Limb (tissue), 2 donors: ENCODE measurements at regions not wholly inside any gene's neighbourhood (a gene's known extent, or its start where the extent isn't known, plus 50 kb on each side); places are given as distances from the start of the nearest gene placed in this dataset.
"Not testable (repeated sequence)": the region's sequence is repeated elsewhere in the genome, so short reads cannot be mapped to it uniquely, and the experiment has no call there.

Source experiments
- DNase-seq, 2 donors: peaks; one replicate each; pipeline ENCODE4 v3.0.0-alpha.2; 2016; ENCODE audit errors: extremely low spot score in 2 of 2

DNA sequence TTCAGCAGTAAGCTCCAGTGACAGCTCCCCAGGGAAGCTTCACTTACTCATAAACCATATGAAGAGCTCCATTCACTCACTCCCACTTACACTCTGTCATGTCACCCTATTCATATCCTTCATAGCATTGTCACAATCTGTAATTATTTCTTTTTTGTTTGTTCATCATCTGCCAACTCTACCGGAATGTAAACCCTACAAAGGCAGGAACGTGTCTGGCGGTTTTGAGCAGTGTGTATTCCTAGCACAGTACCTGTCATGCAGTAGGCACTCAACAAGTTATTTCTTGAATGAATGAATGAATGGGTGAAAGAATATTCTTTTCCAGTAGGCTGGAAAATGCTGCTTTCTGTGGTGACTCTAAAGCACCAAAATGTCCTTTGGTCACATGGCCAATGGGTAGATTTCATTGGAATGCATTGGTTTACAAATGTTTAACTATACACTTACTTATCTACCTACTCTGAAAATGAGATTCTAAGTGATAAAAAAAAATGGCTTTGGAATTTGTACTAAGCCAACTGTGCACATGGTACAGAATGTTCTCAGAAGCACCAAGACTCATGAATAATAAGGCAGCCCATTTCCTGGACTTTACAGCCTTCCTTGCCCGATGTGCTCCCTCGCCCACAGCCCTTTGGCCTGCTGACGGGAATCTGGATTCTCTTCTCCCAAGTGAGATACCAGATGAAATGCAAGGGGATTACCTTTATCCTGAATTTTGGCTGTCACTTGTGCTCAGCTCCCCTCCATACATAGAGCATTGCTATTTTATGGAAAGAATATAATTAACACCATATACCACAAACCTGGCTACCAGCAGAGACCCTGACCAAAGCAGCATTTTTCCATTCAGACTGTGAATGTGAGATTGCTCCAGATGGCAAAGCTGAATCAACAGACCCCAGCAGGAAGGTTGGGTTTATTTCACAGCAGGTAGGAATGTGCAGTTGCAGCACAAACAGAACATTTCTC lies 273.3 kb downstream of the ALDH8A1 start:
- no peak for DNase-seq

DNA sequence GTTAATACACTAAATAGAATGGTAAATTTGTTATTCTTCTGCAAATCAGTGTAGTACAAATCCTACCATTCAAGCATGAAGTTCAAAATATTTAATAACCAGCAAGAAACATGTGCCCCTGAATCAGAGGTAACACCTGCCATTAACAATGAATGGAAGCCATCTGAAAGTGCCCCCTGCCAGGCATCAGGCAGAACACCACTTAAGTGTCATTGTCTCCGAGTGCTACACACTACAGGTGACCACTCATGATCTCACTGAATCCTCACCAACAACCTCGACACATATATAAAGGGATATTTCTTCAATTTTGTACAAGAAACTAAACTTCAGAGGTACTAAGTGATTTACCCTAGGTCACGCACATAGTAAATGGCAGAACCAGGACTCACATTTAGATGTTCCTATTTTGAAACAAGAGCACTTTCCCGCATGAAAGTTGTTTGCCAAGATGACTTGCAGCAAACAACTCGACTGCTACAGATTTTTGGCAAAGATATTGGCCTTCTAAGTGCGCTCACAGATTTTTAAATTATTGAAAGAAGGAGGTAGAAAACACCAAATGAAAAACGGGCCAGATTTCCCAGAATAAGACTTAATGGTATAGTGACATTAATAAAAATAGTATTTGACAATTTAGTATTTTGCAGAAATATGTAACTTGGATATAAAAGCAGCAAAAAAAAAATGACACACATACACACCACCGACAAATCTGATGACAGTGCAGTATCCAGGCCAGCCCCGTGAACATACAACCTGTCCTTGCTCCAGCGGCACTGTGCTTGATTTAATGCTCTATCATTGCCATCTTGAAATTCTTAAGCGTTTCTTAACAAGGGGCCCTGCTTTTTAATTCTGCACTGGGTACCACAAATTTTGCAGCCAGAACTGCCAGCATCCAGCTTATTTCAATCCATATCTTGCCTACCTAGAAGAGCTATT lies 274.5 kb downstream of the ALDH8A1 start:
- DNase-seq = no peak

DNA sequence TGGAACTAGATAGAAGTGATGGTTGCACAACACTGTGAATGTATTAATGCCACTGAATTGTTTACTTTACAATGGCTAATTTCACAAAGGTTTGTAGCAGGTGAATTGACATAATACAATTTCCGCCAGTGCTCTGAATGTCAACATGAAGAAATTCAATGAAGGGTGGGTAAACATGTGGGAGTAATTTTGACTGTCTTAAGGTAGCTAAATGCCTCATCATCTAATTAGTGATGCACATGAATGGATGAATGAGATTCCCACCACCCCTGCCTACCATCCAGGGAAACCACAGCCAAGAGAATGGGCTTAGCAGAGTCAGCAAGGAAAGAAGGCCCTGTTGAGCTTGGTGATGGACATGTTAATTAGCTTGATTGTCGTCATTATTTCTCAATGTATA lies 275.3 kb downstream of the ALDH8A1 start:
- DNase-seq = no peak

DNA sequence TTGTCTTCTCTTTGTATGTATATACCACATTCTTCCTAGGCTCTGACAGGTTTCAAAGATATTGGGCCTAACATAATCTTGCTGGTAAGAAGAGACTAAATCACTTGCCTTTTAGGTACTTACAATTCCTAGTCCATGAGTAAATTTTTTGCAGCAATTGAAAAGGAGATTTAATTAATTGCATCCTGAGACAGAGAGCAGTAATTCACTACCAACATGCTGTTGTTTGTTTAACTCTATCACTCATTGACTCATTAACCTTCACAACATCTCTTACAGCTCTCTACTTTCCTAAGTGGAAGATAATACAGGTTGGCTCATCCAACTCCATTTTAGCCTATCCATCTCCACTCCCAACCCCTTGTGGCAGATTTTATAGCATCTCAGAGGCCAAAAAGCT lies 280.4 kb downstream of the ALDH8A1 start:
- no peak for DNase-seq

DNA sequence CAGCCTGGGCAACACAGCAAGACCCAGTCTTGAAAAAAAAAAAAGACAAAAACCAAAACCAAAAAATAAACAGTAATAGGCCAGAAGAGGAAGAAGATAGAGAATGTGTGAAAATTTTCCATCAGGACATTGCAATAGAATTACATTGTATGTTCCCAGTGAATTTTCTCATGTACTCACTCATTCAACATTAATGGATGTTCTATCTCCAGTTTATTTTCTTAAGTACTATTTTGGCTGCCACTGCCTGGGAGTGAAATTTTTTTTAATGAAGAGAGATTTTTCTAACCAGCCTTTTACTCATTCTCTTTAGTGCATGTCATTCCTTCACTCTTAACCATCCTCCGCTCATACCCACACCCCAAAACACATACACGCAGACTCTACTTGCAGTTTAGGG lies 282.8 kb downstream of the ALDH8A1 start:
- DNase-seq = no peak

DNA sequence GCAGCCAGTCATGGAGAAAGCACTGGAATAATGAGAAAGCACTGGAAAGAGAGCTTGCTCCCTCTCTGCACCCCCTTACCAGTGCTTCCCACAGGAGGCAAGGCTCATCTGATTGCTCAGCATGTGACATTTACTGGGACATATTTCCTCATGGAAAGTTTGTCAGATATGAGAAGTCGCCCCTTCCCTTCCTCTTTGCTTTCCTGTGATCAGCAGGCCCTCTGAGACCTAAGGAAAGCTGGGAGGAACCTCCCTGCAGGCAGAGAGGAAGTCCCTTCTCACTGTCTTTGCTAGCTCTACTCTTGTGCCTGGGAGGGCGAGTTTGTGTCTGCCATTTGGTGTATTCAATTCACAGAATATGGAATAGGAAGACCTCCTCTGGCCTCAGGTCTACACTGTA lies 283.8 kb downstream of the ALDH8A1 start:
- no peak for DNase-seq

DNA sequence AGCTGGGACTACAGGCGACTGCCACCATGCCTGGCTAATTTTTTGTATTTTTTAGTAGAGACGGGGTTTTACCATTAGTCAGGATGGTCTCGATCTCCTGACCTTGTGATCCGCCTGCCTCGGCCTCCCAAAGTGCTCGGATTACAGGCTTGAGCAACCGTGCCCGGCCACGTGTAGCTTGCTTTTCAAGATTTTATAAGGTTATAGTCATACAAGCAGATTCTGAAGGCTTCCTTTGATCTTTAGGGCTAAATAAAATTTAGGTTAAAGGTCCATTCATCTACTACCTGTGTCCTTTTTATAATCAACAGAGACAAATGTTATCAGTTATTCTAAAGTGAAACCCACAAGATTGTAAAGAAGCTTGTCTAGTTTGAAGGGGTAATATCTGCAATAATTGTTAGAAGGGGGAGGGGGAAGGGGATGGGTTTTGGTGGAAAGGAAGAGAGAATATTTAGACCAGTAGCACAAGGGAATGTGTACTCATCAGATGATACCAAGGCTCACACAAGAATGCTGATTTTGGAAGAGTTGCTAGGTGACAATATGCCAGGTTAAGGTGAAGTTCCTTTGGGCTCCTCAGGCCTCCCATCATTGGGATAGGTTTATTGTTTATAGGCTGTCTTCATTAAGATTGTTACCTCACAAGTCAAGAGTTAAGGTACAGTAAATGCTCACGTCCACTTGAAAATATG lies 284.7 kb downstream of the ALDH8A1 start:
- no peak for DNase-seq

DNA sequence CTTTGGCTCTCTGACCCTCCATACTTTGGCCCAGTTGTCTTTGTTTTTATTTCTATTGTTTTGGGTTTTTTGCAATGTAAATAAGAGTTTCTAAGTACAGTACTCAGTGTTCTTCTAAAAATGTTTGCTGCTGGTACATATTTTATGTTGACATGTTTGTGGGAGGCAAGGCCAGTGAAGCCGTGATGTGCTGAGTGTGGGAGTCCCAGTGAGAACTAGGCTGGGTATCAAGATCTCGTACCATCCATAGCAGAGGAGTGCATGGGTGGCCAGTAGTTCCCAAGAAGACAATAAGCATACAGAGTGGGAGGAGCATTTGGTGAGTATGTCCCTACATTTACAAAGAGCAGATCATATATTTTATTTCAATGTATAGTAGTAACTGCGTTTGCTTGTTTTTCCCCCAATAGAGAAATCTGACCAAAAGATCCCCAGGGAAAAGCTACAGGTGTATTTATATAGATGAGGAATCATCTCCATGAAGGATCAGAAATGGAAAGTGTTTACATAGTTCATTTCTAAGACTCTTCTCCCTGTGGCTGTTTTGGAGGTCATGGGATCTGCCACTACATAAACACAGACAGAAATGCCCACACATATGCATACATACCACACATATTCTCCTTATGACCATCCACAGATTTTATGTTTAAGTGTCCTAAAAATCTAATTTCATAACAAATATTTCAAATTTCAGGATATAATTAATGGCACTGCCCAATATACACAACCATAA lies 285.9 kb downstream of the ALDH8A1 start:
- DNase-seq = no peak

DNA sequence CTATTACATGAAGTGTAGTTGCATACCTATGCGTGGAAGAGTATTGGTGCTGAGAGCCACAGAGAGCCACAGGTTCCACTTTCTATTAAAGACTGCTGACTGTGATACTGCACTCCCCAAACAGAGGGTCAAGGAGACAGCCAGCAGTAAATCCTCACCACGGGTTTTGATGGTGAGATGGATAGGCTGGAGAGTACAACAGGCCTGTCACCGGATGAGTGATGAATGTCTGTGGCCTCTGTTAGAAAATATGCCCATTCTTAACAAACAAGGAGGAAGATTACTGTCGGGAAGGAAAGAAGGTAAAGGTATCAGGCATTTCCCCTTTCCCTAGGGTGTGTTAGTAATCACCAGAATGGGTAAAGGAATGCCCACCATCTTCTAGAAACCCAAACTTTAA lies 286.5 kb downstream of the ALDH8A1 start:
- DNase-seq = no peak

DNA sequence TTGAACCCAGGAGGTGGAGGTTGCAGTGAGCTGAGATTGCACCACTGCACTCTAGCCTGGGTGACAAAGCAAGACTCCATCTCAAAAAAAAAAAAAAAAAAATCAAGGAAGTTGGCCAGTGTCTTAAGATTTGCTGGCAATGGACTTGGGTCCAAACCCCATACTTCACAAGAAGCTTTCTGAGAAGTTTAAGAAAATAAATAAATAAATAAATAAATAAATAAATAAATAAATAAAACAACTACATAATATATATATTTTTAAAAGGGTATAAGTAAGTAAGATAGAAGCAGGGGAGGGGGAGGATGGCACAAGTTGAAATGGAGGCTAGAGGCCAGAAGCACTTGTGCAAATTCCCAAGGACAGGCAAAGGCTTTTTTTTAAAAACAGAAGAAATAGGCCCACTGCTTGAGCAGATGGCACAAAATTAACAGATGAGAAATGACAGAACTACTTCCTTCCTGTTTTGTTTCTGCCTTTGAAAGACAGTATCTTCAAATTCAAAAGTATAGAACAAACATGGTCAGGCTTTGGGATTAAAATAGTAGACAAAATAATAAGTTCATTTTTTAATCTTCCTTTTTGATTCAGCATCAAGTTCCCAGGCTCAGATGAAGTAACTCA lies 287.7 kb downstream of the ALDH8A1 start:
- DNase-seq = no peak

DNA sequence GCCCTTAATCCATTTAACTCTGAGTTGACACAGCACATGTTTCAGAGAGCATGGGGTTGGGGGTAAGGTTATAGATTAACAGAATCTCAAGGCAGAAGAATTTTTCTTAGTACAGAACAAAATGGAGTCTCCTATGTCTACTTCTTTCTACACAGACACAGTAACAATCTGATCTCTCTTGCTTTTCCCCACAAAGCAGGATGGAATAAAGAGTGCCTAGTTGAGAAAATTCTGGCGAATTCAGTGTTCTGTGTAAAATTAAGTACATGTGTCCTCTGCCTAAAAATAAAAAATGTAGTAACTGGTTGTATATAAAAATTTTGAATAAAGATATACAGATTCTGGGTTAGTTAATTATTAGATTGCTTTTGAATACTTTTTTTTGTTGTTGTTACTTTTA lies 290.0 kb downstream of the ALDH8A1 start:
- not testable (repeated sequence) for DNase-seq

DNA sequence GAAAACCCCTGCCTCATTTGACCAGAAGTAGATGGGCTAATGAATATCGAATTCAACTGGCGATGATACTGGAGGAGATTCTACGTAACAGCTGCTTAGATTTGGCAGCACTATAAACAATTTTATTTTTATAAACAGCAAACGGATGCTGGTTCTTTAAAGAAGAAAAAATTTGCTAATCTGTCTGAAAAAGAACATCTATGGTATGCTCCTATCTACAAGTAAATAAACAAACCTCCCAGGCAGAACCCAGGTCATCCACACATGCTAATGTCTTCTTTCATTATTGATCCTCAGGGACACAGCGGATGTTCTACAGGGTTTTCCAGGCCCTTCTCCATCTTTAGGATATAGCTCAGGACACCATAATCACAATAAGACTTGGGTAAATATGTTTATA lies 291.3 kb downstream of the ALDH8A1 start:
- no peak for DNase-seq

DNA sequence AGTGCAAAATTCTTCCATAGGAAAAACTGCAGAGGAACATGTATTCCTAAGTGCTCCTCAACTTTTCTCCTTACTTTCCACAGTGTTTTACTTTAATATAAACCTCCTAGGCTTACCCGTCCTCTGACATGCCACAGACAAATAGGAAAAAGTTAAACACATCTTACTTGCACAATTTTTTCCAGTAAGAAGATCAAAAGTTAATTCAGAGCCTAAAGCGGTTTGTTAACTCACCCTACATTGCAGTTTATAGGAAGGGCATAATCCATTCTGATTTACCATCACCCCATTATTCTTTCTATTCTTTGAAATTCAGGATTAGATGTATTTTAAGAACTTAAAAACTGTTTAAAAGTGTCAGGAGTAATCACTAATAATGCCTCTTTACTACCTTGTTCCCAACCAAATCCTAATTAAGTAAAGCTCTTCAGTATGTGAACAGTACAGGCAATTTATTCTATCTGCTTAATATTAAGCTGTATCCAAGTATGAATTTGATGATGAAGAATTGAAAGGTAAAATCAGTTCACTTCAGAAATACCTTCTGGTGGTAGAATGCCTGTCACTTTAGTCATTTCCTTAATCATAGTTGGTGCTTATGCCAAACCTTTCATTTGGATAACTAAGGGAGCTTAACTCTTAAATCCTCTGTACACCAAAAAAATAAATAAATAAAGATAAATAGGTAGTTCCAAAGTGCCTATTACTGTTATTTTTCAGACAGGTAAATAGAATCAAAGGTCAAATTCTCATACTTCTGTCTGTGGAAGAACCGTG lies 292.0 kb downstream of the ALDH8A1 start:
- DNase-seq = no peak

DNA sequence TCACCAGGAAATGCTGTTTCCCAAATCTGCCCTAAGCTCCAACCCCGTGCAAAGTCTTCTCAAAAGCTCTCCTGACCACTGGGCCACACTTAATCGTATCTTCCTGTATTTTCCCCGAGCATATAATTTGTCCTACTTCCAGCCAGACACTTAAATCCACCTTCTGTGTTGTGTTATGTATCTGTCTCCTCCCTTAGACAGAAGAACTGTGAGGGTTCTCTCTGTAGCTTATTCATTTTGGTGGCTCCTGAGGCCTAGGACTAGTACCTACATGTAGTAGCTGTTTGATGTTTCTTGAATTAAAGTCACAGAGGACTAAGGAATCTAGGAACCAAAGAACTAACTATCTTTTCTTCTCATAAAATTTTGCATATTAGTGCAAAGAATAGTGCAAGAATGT lies 292.6 kb downstream of the ALDH8A1 start:
- no peak for DNase-seq

DNA sequence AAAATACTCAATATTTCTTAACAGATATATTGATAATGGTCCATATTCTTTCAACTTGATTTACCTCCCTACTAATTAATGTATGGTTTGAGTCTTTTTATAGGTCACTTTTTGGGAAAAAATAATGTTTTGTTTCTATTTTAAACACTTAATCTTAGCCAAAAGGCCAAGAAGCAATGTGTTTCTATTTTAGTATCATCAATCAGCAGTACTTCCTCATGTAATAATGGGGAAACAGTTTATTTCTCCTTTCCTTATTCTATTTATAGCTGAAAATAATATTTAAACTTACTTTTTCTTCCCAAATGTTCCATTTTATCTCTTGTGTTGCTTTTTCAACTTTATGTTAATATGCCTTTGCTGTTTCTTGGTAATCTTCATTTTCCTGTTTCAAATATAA lies 295.1 kb downstream of the ALDH8A1 start:
- DNase-seq = no peak

DNA sequence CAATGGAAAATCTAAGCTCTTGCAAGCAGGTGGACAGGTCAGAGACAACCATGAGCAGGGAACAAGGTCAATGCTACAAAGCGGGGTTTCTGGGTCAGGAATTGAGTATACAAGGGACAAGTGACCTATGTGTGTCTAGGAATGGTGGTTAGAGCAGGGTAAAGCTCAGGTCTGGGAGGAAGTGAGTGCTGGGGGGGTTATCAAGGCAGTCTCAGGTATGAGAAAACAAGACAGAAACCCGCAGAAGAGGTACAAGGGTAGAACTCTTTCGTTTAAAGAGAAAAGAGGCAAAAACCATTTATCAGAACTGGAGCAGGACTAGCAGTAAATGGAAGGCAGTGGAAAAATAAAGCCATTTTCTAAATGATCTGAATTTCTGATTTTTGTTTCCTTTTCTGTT lies 298.4 kb downstream of the ALDH8A1 start:
- DNase-seq = no peak

DNA sequence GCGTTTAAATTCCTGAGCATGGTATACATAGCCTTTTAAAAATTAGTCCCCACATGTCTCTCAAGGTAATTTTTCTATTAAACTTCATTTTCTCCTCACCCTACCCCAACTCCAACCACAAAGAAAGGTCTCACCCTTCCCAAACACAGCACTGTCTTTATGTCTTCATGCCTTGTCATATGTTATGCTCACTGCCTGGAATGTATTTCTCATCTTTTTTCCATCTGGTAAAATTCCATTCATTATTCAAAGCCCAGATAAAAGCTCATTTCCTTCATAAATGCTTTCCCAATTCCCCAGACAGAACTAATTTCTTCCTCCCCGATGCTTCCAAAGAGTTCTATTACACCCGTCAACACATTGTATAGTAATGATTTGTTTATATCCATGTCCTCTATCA lies 302.0 kb downstream of the ALDH8A1 start:
- DNase-seq = peak in 1 of 2 donors; percentile 20

DNA sequence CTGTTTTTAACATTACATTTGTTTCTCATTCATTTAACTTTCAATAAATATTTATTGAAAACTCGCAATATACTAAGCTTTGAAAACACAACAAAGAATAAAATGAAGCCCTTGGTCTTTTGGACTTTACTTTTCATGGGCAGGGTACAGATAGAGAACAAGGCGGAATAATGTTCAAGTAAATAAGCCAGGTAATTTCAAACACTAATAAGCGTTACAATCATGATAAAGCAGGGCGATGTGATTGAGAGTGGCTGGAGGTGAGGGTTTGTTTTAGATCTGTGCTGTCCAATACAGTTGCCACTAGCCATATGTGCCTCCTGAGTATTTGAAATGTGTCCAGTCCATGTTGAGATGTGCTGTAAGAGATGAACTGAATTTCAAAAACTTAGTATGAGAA lies 307.1 kb downstream of the ALDH8A1 start:
- DNase-seq = no peak

DNA sequence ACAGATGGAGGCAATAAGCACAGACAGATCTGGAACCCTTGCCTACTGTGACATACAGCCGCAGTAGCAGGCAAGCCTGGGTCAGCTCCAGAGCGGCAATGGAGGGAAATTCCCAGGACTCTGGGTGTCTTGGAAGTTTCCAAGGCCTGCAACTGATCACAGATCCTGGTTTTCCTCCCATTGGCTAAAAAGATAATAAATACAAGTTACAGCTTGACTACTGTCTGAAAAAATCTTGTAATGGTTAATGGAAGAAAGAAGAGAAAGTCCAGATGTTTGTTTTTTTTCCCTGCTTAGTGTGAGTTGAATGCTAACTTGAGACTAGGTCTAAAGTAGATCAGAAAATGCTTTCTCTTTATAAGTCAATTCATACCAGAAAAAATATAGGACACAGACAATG lies 307.6 kb downstream of the ALDH8A1 start:
- DNase-seq = no peak

DNA sequence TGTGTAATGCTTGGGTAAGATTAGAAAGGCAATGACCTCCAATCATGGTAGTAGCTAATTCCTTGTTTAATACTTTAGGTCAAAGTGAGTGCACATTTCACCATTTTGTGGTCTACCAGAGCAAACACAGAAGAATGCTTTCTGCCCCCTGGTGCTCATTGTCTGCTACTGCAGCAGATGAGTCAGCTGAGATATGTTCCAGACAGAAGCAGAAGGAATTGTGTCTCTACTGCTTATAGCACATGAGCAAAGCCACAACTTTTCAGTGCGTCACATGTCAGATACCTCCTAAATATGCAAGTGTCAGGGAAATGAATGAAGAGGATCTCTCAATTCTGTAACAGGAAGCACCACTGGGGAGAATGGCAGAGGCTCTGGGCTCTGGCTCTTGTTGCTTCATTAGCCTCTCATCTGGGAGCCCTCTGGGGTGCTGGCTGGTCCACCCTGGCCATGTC lies 308.9 kb downstream of the ALDH8A1 start:
- peak; percentile 54 to 70 for DNase-seq
